GM12878 (cell line): ENCODE measurements at regions not wholly inside any gene's neighbourhood (a gene's known extent, or its start where the extent isn't known, plus 50 kb on each side); places are given as distances from the start of the nearest gene placed in this dataset.

Experiments used
- CHD2 ChIP-seq: IDR thresholded peaks from 2 replicates; pipeline ENCODE4 v1.6.1; 2011; ENCODE audit warnings: low read depth, low read length, improper control_type of control experiment, borderline replicate concordance
- FOXM1 ChIP-seq: IDR thresholded peaks from 2 replicates; pipeline ENCODE4 v1.6.1; 2012; ENCODE audit warnings: low read depth, mild to moderate bottlenecking, inconsistent platforms, low read length, moderate library complexity
- POLR2A ChIP-seq: IDR thresholded peaks from 2 replicates; pipeline ENCODE4 v1.6.1; 2011; ENCODE audit warnings: low read depth, mild to moderate bottlenecking, low read length
- POLR2AphosphoS5 ChIP-seq: IDR thresholded peaks from 2 replicates; pipeline ENCODE4 v1.6.1; 2011; ENCODE audit warnings: mild to moderate bottlenecking, low read length, inconsistent platforms
- ZBTB4 ChIP-seq: fragments of 450-650 bp; formaldehyde crosslinking; IDR thresholded peaks from 2 replicates; pipeline ENCODE4 v1.4.0; 2022; ENCODE audit warnings: mild to moderate bottlenecking, moderate library complexity
- ZNF274 ChIP-seq: IDR thresholded peaks from one replicate; pipeline ENCODE4 v1.8.0; 2011; ENCODE audit not compliant: insufficient read length, insufficient read depth
- TF ChIP-seq, protein P1 (sequence below), 3 experiments: IDR thresholded peaks in 2 of 3; conservative IDR thresholded peaks in 1 of 3; 2 replicates each; pipeline ENCODE4 v1.5.1; 2011; ENCODE audit warnings: low read depth in 3 of 3, low read length in 3 of 3, mild to moderate bottlenecking in 3 of 3, control low read depth in 2 of 3, moderate library complexity in 2 of 3, inconsistent platforms in 1 of 3, mixed read lengths in 1 of 3; ENCODE audit not compliant: control insufficient read depth in 2 of 3, insufficient read depth in 1 of 3; ENCODE audit errors: extremely low read depth in 1 of 3

DNA sequence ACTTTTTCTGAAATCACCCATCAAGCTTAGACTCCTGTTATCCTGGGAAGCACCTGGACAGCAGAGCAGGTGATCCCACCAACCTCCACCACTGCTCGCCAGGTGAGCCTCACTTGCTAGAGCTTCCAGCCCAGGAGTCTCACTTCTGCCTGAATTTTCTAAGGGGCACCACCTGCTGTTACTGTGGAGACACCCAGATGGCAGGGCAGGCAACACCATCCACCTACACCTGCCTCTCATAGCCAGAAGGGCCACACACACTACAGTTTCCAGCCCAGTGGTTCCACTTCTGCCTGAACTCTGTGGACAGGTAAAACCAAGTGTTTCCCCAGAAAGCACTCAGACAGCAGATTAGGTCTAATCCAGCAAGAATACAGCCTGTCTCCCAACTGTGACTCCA is 262.0 kb downstream of the ARAP2 start:
- TF ChIP-seq POLR2AphosphoS5 (no peak), ZBTB4 (no peak), CHD2 (no peak), FOXM1 (no peak), ZNF274 (no peak), POLR2A (no peak)
- TF ChIP-seq, protein P1, sequence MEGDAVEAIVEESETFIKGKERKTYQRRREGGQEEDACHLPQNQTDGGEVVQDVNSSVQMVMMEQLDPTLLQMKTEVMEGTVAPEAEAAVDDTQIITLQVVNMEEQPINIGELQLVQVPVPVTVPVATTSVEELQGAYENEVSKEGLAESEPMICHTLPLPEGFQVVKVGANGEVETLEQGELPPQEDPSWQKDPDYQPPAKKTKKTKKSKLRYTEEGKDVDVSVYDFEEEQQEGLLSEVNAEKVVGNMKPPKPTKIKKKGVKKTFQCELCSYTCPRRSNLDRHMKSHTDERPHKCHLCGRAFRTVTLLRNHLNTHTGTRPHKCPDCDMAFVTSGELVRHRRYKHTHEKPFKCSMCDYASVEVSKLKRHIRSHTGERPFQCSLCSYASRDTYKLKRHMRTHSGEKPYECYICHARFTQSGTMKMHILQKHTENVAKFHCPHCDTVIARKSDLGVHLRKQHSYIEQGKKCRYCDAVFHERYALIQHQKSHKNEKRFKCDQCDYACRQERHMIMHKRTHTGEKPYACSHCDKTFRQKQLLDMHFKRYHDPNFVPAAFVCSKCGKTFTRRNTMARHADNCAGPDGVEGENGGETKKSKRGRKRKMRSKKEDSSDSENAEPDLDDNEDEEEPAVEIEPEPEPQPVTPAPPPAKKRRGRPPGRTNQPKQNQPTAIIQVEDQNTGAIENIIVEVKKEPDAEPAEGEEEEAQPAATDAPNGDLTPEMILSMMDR (IDR thresholded peaks at IDR 0.05 in 2 of 3, conservative IDR thresholded peaks at IDR 0.05 in 1 of 3; ENCODE audit: control insufficient read depth in 2 of 3, extremely low read depth in 1 of 3, insufficient read depth in 1 of 3, low read depth in 3 of 3, low read length in 3 of 3), result no peak
